Fibroblast of villous mesenchyme (primary cell): ENCODE measurements at regions not wholly inside any gene's neighbourhood (a gene's known extent, or its start where the extent isn't known, plus 50 kb on each side); places are given as distances from the start of the nearest gene placed in this dataset.

Source experiments
- DNase-seq: peaks from one replicate; pipeline ENCODE4 v3.0.0-alpha.2; 2010; ENCODE audit warnings: low read depth
- H3K4me3 ChIP-seq: 2 replicates; pipeline ENCODE4 v1.5.1; 2011; ENCODE audit warnings: low read depth, mild to moderate bottlenecking, low read length
- CTCF ChIP-seq: IDR thresholded peaks from 2 replicates; pipeline ENCODE4 v1.5.1; 2012; ENCODE audit warnings: low read depth, mild to moderate bottlenecking, low read length; ENCODE audit not compliant: insufficient read depth

- no peak for DNase-seq
- no peak overlapping the region for H3K4me3 ChIP-seq
- no peak for TF ChIP-seq CTCF
Measured at GRCh38 chr5:35320029-35320428, 89.7 kb upstream of the PRLR start.

GRCh38 chr5:35319333-35320002 is 89.2 kb upstream of the PRLR start:
- DNase-seq: peak; percentile 49
- no peak for TF ChIP-seq CTCF
- H3K4me3 ChIP-seq: no peak overlapping the region

- no peak for TF ChIP-seq CTCF
Measured at GRCh38 chr5:35317586-35317985, 87.3 kb upstream of the PRLR start.

GRCh38 chr5:35316611-35317274 is 86.5 kb upstream of the PRLR start:
- H3K4me3 ChIP-seq: no peak overlapping the region
- DNase-seq: no peak
- no peak for TF ChIP-seq CTCF

More at GRCh38 chr5:35317586-35317985, 87.3 kb upstream of the PRLR start:
- no peak overlapping the region for H3K4me3 ChIP-seq
- DNase-seq: no peak

GRCh38 chr5:35313291-35313690 is 83.0 kb upstream of the PRLR start:
- H3K4me3 ChIP-seq: no peak overlapping the region
- TF ChIP-seq CTCF: no peak
- DNase-seq: peak; percentile 87

GRCh38 chr5:35312267-35312666 is 82.0 kb upstream of the PRLR start:
- DNase-seq: no peak

More at GRCh38 chr5:35312267-35312666, 82.0 kb upstream of the PRLR start:
- H3K4me3 ChIP-seq: no peak overlapping the region
- TF ChIP-seq CTCF: no peak
